HepG2 (cell line): ENCODE measurements at regions not wholly inside any gene's neighbourhood (a gene's known extent, or its start where the extent isn't known, plus 50 kb on each side); places are given as distances from the start of the nearest gene placed in this dataset.

ENCODE experiments used
- ATAC-seq: fragments of 200-7000 bp; cut with Tn5 transposase; 3 replicates; pipeline ENCODE4 v1.9.1; 2020; ENCODE audit warnings: mild to moderate bottlenecking, moderate library complexity
- BruUV-seq: library from RNA; stranded (reverse); fragments of 400-500 nt; replicated peaks from 2 replicates; lab custom pipeline; 2021; lab: Mats Ljungman, UMichigan
- CTCF ChIA-PET: fragments of 300-600 bp; formaldehyde crosslinking; extraction: SDS; loops from one replicate; lab custom pipeline; 2021; ENCODE audit warnings: low total read pairs, inconsistent platforms, low intra/inter-chr PET ratio; lab: Yijun Ruan, JAX
- POLR2A ChIA-PET: fragments of 350-600 bp; sonication (Branson Sonifier 250); formaldehyde crosslinking; loops from one replicate; lab custom pipeline; 2020; ENCODE audit warnings: antibody characterized with exemption, inconsistent platforms; lab: Yijun Ruan, JAX
- DNase-seq: peaks from one replicate; pipeline ENCODE4 v3.0.0-alpha.2; 2015; ENCODE audit warnings: low spot score
- FAIRE-seq: peaks from 3 replicates; lab custom pipeline; 2011; peaks lifted over from hg19 to GRCh38; lab: Jason Lieb, UNC
- H2AFZ ChIP-seq: one replicate; pipeline ENCODE4 v1.6.1; 2011; ENCODE audit warnings: low read length, inconsistent platforms
- H3K27ac ChIP-seq: fragments of 300-600 bp; 3 replicates; pipeline ENCODE4 v1.8.0; 2011; ENCODE audit warnings: mixed run types, mild to moderate bottlenecking, mixed read lengths, low read length, inconsistent platforms; ENCODE audit not compliant: insufficient read depth; ENCODE audit errors: extremely low read length
- H3K27me3 ChIP-seq, 2 experiments: fragments of 200-600 bp in 1 of 2; 2 replicates in 1 of 2; 3 replicates in 1 of 2; pipeline versions ENCODE4 v1.6.0 to v1.8.0; 2011; ENCODE audit warnings: low read length in 2 of 2, mild to moderate bottlenecking in 2 of 2, moderate library complexity in 2 of 2, inconsistent platforms in 1 of 2; ENCODE audit not compliant: insufficient read depth in 2 of 2, control insufficient read depth in 1 of 2
- H3K36me3 ChIP-seq, 2 experiments: fragments of 200-600 bp in 1 of 2; replicated peaks in 1 of 2; 2 replicates in 1 of 2; 3 replicates in 1 of 2; pipeline versions ENCODE4 v1.5.1 to v1.8.0; 2011; ENCODE audit warnings: low read length in 2 of 2, inconsistent platforms in 1 of 2; ENCODE audit not compliant: insufficient read depth in 2 of 2, control insufficient read depth in 1 of 2
- H3K4me1 ChIP-seq: 2 replicates; pipeline ENCODE4 v1.5.1; 2012; ENCODE audit warnings: low read length, inconsistent platforms; ENCODE audit not compliant: insufficient read depth
- H3K4me2 ChIP-seq: 2 replicates; pipeline ENCODE4 v1.6.0; 2011; ENCODE audit warnings: low read depth, low read length, inconsistent platforms
- H3K4me3 ChIP-seq, 3 experiments: fragments of 200-600 bp in 1 of 3; sonication (generic), shearing (Covaris generic) in 1 of 3; replicated peaks in 1 of 3; 2 replicates each; pipeline ENCODE4 v1.5.1; 2011 to 2016; ENCODE audit warnings: low read length in 3 of 3, inconsistent platforms in 2 of 3, low read depth in 2 of 3, mild to moderate bottlenecking in 2 of 3, control low read depth in 1 of 3, mixed read lengths in 1 of 3; ENCODE audit not compliant: insufficient read depth in 1 of 3
- H3K79me2 ChIP-seq: one replicate; pipeline ENCODE4 v1.6.1; 2011; ENCODE audit warnings: low read length, inconsistent platforms; ENCODE audit not compliant: insufficient read depth
- H3K9ac ChIP-seq: 2 replicates; pipeline ENCODE4 v1.6.0; 2011; ENCODE audit warnings: mild to moderate bottlenecking, low read depth, low read length, inconsistent platforms; ENCODE audit not compliant: insufficient read depth
- H3K9me3 ChIP-seq: 2 replicates; pipeline ENCODE4 v1.5.1; 2012; ENCODE audit warnings: mild to moderate bottlenecking, low read length
- H4K20me1 ChIP-seq: 2 replicates; pipeline ENCODE4 v1.6.0; 2011; ENCODE audit warnings: inconsistent platforms, mild to moderate bottlenecking, low read length, moderate library complexity; ENCODE audit not compliant: insufficient read depth
- USF2 ChIP-seq, 2 experiments: sonication (generic) in 1 of 2; formaldehyde crosslinking in 1 of 2; IDR thresholded peaks; 2 replicates each; pipeline versions ENCODE4 v1.5.1 to v1.6.1; 2011 to 2020; ENCODE audit warnings: borderline replicate concordance in 1 of 2, low read depth in 1 of 2, low read length in 1 of 2, mild to moderate bottlenecking in 1 of 2, missing genetic modification reagents in 1 of 2, moderate library complexity in 1 of 2
- ZNF431 ChIP-seq: sonication (generic); formaldehyde crosslinking; IDR thresholded peaks from 2 replicates; pipeline ENCODE4 v1.9.0; 2022; ENCODE audit warnings: missing genetic modification reagents, low read depth, mild to moderate bottlenecking, borderline replicate concordance
- WGBS: methylation state at CpG from one replicate; pipeline ENCODE4 v1.1.6; 2017; ENCODE audit warnings: low lambda C conversion rate; 5-methylcytosine and 5-hydroxymethylcytosine counted together
- in situ Hi-C: cut with HindIII; loops from 2 replicates; pipeline ENCODE4 v1.10.0; 2017; ENCODE audit warnings: low pct_unique_long_range_greater_than_20kb; ENCODE audit not compliant: extremely low pct_ligation_motif_present
- intact Hi-C: fragments of 100-400 bp; cut with micrococcal nuclease; formaldehyde crosslinking; loops from one replicate; pipeline ENCODE4 v1.10.0; 2022; ENCODE audit not compliant: unreplicated experiment
- TF ChIP-seq, protein P1 (sequence below): sonication (generic); formaldehyde crosslinking; IDR thresholded peaks from 2 replicates; pipeline ENCODE4 v1.4.0; 2020; ENCODE audit warnings: mild to moderate bottlenecking, missing genetic modification reagents

- intact Hi-C loops = loop anchor here (10.0 kb wide), 1 partner anchor 970 kb away; no protein-coding TSS in a partner anchor
- peaks cover 1 to 16% of the 10 kb centered on the region in 2 experiments; a peak in 4 of 5 replicates for H3K27me3 ChIP-seq
- no peak for FAIRE-seq
- no peak for DNase-seq
- no peaks in the 10 kb centered on the region for H3K9me3 ChIP-seq
- H4K20me1 ChIP-seq = no peaks in the 10 kb centered on the region
- H2AFZ ChIP-seq = no peak overlapping the region
- in situ Hi-C loops = no loop called here
- no peak overlapping the region for H3K27ac ChIP-seq
- H3K4me3 ChIP-seq = no peak overlapping the region
- H3K36me3 ChIP-seq = no peaks in the 10 kb centered on the region
- BruUV-seq = no TSS peak
- TF ChIP-seq ZNF431 (CRISPR knock-in tag) (no peak), USF2 (IDR thresholded peaks at IDR 0.05; ENCODE audit: low read depth, low read length) (no peak), USF2 (CRISPR knock-in tag; IDR thresholded peaks at IDR 0.05; ENCODE audit: borderline replicate concordance) (no peak)
- TF ChIP-seq, protein P1, sequence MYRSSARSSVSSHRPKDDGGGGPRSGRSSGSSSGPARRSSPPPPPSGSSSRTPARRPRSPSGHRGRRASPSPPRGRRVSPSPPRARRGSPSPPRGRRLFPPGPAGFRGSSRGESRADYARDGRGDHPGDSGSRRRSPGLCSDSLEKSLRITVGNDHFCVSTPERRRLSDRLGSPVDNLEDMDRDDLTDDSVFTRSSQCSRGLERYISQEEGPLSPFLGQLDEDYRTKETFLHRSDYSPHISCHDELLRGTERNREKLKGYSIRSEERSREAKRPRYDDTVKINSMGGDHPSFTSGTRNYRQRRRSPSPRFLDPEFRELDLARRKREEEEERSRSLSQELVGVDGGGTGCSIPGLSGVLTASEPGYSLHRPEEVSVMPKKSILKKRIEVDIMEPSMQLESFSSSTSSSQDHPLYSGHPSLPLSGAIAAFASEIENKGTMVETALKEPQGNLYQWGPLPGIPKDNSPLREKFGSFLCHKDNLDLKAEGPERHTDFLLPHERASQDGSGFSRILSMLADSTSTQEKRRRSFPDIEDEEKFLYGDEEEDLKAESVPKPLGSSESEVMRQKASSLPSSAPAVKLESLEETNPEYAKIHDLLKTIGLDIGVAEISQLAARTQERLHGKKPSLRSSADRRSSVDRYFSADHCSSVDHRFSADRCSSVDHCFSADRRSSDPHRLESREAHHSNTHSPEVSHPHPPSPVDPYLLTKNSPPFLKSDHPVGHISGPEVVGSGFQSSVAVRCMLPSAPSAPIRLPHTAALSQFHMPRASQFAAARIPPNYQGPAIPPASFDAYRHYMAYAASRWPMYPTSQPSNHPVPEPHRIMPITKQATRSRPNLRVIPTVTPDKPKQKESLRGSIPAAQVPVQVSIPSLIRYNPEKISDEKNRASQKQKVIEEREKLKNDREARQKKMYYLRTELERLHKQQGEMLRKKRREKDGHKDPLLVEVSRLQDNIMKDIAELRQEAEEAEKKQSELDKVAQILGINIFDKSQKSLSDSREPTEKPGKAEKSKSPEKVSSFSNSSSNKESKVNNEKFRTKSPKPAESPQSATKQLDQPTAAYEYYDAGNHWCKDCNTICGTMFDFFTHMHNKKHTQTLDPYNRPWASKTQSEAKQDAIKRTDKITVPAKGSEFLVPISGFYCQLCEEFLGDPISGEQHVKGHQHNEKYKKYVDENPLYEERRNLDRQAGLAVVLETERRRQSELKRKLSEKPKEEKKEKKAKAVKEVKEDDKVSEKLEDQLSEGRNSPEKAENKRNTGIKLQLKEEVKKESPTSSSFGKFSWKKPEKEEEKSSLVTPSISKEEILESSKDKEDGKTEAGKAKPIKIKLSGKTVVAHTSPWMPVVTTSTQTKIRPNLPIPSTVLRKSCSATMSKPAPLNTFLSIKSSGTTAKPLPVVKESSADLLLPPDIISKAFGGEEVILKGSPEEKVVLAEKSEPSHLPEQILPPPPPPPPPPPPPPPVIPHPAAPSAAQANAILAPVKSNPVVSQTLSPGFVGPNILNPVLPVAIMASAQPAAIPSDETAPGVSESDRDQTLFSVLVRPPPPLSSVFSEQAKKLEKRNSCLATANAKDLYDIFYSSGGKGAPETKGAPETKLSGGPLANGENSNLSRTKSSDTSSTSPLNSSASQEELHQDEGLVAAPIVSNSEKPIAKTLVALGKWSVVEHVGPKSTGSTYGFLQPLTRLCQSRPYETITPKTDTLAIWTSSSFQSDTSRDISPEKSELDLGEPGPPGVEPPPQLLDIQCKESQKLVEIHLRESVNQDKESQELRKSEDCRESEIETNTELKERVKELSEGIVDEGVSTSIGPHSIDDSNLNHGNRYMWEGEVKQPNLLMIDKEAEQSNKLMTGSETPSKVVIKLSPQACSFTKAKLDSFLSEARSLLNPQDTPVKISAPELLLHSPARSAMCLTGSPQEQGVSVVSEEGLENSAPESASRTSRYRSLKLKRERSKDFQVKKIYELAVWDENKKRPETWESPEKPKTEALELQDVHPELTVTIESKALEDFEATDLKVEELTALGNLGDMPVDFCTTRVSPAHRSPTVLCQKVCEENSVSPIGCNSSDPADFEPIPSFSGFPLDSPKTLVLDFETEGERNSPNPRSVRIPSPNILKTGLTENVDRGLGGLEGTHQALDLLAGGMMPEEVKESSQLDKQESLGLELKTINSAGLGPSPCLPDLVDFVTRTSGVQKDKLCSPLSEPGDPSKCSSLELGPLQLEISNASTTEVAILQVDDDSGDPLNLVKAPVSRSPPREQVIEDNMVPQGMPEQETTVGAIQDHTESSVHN (CRISPR knock-in tag) = no peak
- no peaks in the 10 kb centered on the region for H3K79me2 ChIP-seq
- ChIA-PET CTCF (no interaction called here), POLR2A (no interaction called here)
- peaks cover 5% of the 10 kb centered on the region for H3K4me1 ChIP-seq
- WGBS = 54% methylated on average over 16 of the region's 20 CpGs
- ATAC-seq = no peak
- H3K4me2 ChIP-seq = no peak overlapping the region
- H3K9ac ChIP-seq = no peak overlapping the region
Observed at GRCh38 chr14:101634202-101634849, 73.0 kb downstream of the DIO3 start.
